SJSA1 (cell line): ENCODE measurements at regions not wholly inside any gene's neighbourhood (a gene's known extent, or its start where the extent isn't known, plus 50 kb on each side); places are given as distances from the start of the nearest gene placed in this dataset.

Experiments used
- DNase-seq, 2 experiments: peaks; one replicate each; pipeline ENCODE4 v3.0.0-alpha.2; 2015 to 2020; ENCODE audit warnings: low spot score in 2 of 2, low read depth in 1 of 2
- H3K27ac ChIP-seq: fragments of 250-450 bp; sonication (Bioruptor Pico); 2 replicates; pipeline ENCODE4 v1.5.1; 2020; ENCODE audit warnings: mild to moderate bottlenecking, moderate library complexity
- H3K27me3 ChIP-seq: fragments of 250-450 bp; sonication (Bioruptor Pico); replicated peaks from 2 replicates; pipeline ENCODE4 v1.5.1; 2020; ENCODE audit warnings: mild to moderate bottlenecking, moderate library complexity
- H3K36me3 ChIP-seq: fragments of 250-450 bp; sonication (Bioruptor Pico); 2 replicates; pipeline ENCODE4 v1.5.1; 2020; ENCODE audit warnings: mild to moderate bottlenecking
- H3K4me1 ChIP-seq: fragments of 250-450 bp; sonication (Bioruptor Pico); replicated peaks from 2 replicates; pipeline ENCODE4 v1.6.1; 2021; ENCODE audit warnings: mild to moderate bottlenecking
- H3K4me3 ChIP-seq: fragments of 250-450 bp; sonication (Bioruptor Pico); 2 replicates; pipeline ENCODE4 v1.5.1; 2020; ENCODE audit warnings: mild to moderate bottlenecking
- H3K9me3 ChIP-seq: fragments of 250-450 bp; sonication (Bioruptor Pico); replicated peaks from 2 replicates; pipeline ENCODE4 v1.5.1; 2020; ENCODE audit warnings: mild to moderate bottlenecking

DNA sequence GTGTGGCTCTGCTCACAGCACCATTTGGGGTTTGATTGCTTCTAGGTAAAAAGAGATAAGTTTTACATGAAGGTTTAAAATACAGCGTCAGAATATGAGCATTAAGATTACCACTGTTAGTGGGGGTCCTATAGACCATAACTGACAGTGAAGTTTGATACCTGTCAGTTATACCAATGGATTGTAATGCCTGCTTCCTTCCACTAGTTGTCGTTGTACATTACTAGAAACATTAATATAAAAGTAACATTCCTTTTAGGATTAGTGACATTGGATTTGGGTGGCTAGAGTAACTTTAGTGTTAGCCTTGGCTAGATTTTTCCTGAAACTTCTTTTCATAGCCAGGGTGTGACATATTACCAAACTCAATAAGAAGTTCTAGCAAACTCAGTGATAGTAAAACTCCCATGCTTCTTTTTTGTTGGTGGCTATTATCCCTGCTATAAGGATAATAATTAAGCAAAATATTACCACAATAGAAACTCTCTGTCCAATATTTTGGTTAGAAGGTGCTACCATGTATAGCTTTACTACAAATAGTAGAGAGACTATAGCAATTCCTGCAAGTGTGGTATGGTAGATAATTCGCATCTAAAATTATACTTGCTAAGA, 57.1 kb downstream of the FAM181B start:
- no peak overlapping the region for H3K4me3 ChIP-seq
- no peak for DNase-seq
- no peaks in the 10 kb centered on the region for H3K27me3 ChIP-seq
- H3K9me3 ChIP-seq, result no peaks in the 10 kb centered on the region
- H3K4me1 ChIP-seq, result no peaks in the 10 kb centered on the region
- no peak overlapping the region for H3K27ac ChIP-seq
- H3K36me3 ChIP-seq, result no peaks in the 10 kb centered on the region

DNA sequence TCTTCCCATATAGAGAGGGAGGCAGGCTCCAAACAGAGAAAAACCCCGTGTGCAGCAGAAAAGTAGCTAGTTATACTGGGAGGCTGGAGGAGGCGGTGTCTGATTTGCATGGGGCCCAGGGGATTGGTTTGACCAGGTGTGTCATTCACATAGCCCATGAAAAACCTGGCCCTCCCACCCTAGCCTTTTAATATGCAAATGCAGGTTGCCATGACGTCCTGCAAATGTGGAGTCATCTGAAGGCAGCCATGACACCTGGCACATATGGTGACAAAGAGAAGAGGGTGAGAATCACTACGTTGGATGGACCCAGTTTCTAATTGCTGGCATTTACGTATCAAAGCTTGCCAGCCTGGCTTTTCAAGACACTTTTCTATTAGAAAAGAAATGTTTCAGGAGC, 57.8 kb downstream of the FAM181B start:
- Histone ChIP-seq H3K27ac (no peak overlapping the region), H3K4me3 (no peak overlapping the region), H3K36me3 (no peaks in the 10 kb centered on the region), H3K9me3 (no peaks in the 10 kb centered on the region), H3K27me3 (no peaks in the 10 kb centered on the region), H3K4me1 (no peaks in the 10 kb centered on the region)
- no peak for DNase-seq

DNA sequence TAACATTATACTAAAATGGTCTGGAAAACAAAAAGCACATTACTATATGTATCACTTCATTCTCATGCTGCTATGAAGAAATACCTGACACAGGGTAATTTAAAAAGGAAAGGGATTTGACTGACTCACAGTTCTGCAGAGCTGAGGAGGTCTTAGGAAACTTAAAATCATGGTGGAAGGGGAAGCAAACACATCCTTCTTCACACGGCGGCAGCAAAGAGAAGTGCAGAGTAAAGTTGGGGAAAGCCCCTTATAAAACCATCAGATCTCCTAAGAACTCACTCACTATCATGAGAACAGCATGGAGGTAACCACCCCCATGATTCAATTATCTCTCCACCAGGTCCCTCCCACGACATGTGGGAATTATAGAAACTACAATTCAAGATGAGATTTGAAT, 60.0 kb downstream of the FAM181B start:
- no peaks in the 10 kb centered on the region for H3K27me3 ChIP-seq
- no peak for DNase-seq
- no peaks in the 10 kb centered on the region for H3K4me1 ChIP-seq
- no peak overlapping the region for H3K4me3 ChIP-seq
- H3K27ac ChIP-seq, result no peak overlapping the region
- H3K36me3 ChIP-seq, result no peaks in the 10 kb centered on the region
- H3K9me3 ChIP-seq, result no peaks in the 10 kb centered on the region

DNA sequence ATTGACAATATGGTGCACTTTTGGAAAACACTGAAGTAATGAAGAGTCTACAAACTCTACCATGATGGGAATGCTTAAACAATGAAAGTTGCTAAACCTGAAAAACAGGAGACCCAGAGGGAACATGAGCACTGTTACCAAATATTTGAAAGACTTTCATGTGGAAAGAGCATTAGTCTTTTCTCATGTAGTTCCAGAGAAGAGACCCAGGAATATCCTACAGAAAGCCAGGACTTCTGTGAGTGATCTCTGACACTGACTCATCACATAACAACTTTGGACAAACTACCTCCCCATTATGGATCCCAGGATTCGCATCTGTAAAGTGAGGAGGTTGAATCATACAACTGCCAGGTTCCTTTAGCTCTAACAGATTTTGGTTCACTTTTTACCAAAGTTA, 62.2 kb downstream of the FAM181B start:
- H3K9me3 ChIP-seq, result no peaks in the 10 kb centered on the region
- H3K27me3 ChIP-seq, result no peaks in the 10 kb centered on the region
- no peak for DNase-seq
- H3K4me3 ChIP-seq, result no peak overlapping the region
- H3K36me3 ChIP-seq, result no peaks in the 10 kb centered on the region
- no peak overlapping the region for H3K27ac ChIP-seq
- H3K4me1 ChIP-seq, result no peaks in the 10 kb centered on the region

DNA sequence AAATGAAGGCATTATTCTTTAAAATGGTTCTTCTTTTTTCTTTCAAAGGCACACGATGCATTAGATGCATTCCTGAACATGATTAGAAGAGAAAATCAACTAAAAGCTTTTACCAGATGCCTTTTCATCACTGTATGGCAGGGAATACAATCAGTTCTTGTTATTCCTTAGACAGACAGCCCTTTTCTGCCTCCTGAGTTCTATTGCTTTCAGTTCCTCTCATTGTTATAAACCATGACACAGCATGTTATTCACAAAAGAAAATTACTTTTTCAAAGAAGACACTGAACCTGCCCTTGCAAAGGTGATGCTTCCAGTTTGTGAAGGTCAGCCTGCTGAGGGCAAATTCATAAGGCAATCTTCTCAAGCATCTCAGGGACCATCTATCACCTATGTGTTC, 70.1 kb downstream of the FAM181B start:
- no peaks in the 10 kb centered on the region for H3K4me1 ChIP-seq
- no peak for DNase-seq
- H3K27ac ChIP-seq, result no peak overlapping the region
- H3K27me3 ChIP-seq, result no peaks in the 10 kb centered on the region
- no peaks in the 10 kb centered on the region for H3K9me3 ChIP-seq
- no peak overlapping the region for H3K4me3 ChIP-seq
- no peaks in the 10 kb centered on the region for H3K36me3 ChIP-seq

DNA sequence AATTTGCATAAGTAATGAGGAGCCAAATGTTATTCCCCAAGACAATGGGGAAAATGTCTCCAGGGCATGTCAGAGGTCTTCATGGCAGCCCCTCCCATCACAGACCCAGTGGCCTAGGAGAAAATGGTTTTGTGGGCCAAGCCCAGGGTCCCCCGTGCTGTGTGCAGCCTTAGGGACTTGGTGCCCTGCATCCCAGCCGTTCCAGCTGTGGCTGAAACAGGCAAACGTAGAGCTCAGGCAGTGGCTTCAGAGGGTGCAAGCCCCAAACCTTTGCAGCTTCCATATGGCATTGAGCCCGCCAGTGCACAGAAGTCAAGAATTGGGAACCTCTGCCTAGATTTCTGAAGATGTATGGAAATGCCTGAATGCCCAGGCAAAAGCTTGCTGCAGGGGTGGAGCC, 79.9 kb downstream of the FAM181B start:
- no peak for DNase-seq
- H3K36me3 ChIP-seq, result no peaks in the 10 kb centered on the region
- H3K27ac ChIP-seq, result no peak overlapping the region
- H3K9me3 ChIP-seq, result no peaks in the 10 kb centered on the region
- no peak overlapping the region for H3K4me3 ChIP-seq
- H3K4me1 ChIP-seq, result no peaks in the 10 kb centered on the region
- H3K27me3 ChIP-seq, result no peaks in the 10 kb centered on the region

DNA sequence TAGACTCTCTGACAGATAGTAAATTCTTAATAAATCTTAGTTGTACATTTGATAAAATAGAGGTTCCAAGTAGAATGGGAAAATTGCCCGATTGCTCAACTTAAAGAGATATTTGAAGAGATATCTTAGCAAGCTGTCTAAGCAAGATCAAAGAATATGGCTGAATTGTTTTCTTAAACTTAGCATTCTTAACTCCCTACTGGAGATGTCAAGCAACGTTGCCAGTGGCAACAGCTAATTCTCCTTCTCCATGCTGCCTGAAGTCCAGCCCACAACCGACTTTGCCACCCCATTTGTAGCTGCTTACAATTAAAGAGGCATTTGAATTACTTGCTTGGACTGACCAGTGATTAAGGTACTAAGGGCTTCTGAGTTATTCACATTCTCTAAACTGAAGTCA, 94.4 kb downstream of the FAM181B start:
- Histone ChIP-seq H3K9me3 (no peaks in the 10 kb centered on the region), H3K4me3 (no peak overlapping the region), H3K27ac (no peak overlapping the region), H3K36me3 (no peaks in the 10 kb centered on the region), H3K27me3 (no peaks in the 10 kb centered on the region), H3K4me1 (no peaks in the 10 kb centered on the region)
- DNase-seq, result no peak

DNA sequence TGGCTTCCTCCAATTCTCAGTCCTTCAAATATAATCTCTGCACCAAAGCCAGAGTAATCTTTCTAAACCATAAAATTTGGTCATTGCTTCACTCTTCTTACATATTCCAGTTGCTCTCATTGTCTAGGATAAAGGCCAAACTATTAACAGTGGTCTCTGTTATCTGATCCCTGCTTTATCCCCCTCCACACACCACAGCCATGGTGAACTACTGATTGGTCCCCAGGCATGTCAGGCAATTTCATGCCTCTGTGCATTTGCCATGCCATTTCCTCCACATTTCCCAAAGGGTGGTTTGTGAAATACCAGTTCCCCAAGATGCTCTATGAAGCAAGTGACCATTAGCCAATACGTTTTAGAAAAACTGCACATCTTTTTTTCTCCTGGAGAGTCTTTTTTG, 97.0 kb downstream of the FAM181B start:
- no peak overlapping the region for H3K4me3 ChIP-seq
- DNase-seq, result no peak
- no peaks in the 10 kb centered on the region for H3K9me3 ChIP-seq
- no peaks in the 10 kb centered on the region for H3K36me3 ChIP-seq
- no peak overlapping the region for H3K27ac ChIP-seq
- no peaks in the 10 kb centered on the region for H3K4me1 ChIP-seq
- H3K27me3 ChIP-seq, result no peaks in the 10 kb centered on the region

DNA sequence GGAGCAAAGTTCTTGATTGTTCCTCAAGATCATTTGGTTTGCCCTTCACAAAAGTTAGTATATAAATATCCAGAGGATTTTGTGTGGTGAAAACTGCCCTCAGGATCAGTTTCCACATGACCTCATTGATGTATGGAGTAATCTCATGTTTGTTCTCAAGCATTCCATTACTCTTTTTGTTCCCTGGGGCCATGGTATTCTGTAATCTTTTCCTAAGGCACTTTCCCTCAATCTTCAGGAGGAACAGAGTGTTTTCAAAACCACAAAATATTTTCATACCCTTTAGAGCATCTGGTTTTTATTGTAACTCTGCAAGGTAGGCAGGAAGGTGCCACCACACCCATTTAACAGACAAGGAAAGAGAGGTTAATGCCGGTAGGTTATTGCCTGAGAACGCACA, 99.6 kb downstream of the FAM181B start:
- H3K4me3 ChIP-seq, result no peak overlapping the region
- DNase-seq, result no peak
- no peaks in the 10 kb centered on the region for H3K36me3 ChIP-seq
- H3K4me1 ChIP-seq, result no peaks in the 10 kb centered on the region
- no peaks in the 10 kb centered on the region for H3K9me3 ChIP-seq
- no peaks in the 10 kb centered on the region for H3K27me3 ChIP-seq
- no peak overlapping the region for H3K27ac ChIP-seq

DNA sequence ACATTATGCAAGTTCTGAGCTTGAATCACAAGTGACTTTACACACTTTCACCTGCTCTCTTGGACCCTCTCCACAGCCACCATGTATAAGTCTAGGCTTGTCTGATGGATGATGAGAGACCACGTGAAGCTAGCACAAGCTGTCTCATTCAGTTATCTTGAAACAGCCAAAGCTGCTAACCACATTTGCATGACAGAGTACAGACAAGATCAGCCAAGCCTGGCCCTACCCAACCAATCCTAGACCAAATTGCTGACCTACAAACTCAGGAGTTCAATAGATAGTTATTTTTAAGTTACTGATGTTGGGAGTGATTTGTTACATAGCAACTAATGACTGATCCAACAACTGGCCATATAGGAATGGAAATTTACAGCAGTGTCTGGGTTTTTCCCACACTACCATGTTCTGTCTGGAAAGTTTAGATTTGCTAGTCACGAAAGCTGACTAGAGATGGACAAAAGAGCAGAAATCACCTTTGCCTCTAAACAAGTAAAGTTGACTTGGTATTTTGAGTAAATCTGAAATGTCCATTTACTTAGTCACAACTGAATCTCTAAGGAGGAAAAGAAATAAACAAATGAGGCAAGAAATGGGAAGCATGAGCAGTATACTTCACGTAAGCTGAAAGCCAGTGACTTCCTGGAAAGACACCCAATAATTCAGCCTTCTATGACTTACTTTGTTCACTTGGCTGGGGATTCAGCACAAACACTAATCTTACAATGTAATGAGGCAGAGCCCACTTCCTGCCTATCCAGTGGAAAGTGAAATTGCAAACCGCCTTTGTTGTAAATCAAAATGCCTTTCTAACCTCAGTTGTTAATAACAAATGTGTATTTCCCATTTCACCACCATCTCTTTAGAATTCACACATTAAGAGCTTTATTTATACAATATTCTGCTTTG, 101.7 kb downstream of the FAM181B start:
- no peaks in the 10 kb centered on the region for H3K4me1 ChIP-seq
- H3K27ac ChIP-seq, result no peak overlapping the region
- no peaks in the 10 kb centered on the region for H3K9me3 ChIP-seq
- H3K27me3 ChIP-seq, result no peaks in the 10 kb centered on the region
- H3K4me3 ChIP-seq, result no peak overlapping the region
- no peak for DNase-seq
- H3K36me3 ChIP-seq, result no peaks in the 10 kb centered on the region

DNA sequence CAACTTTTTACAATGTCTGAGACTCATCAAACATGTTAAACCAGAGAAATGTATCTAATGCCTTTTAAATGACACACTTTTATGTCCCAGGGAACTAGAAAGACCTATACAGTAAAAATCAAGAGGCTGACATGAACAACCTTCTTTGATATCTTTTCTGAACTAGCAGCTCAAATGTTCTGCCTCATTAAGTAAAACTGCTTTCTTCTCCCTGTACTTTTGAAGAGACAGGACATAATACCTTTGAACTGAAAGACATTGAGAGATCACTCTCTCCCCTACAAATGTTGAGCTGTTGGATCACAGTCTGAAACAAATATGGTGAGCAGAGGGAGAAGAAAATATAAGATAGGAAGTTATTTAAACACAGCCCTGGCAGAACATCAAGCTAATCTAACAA, 123.0 kb downstream of the FAM181B start:
- H3K27ac ChIP-seq, result no peak overlapping the region
- no peaks in the 10 kb centered on the region for H3K4me1 ChIP-seq
- H3K4me3 ChIP-seq, result no peak overlapping the region
- no peaks in the 10 kb centered on the region for H3K36me3 ChIP-seq
- no peaks in the 10 kb centered on the region for H3K9me3 ChIP-seq
- no peak for DNase-seq
- no peaks in the 10 kb centered on the region for H3K27me3 ChIP-seq

DNA sequence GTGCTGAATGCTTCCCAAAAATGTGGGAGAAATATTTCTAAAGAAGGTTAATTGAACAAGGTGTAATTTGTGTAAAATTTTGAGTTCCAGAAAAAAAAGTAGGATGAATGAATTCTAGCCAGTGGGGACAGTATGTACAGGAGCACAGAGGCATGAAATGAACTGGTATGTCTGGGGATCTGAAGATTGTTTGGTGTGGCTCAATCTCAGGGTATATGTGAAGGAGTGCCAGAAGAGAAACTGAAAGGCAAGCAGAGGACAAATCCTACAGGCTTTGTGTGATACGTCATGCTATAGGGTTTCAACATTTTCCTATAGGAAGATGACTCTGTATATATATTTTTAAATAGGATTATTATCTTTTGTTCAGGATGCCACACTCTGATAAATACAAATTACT, 126.9 kb downstream of the FAM181B start:
- no peaks in the 10 kb centered on the region for H3K4me1 ChIP-seq
- H3K36me3 ChIP-seq, result no peaks in the 10 kb centered on the region
- no peak overlapping the region for H3K4me3 ChIP-seq
- no peaks in the 10 kb centered on the region for H3K9me3 ChIP-seq
- no peak for DNase-seq
- no peak overlapping the region for H3K27ac ChIP-seq
- no peaks in the 10 kb centered on the region for H3K27me3 ChIP-seq

DNA sequence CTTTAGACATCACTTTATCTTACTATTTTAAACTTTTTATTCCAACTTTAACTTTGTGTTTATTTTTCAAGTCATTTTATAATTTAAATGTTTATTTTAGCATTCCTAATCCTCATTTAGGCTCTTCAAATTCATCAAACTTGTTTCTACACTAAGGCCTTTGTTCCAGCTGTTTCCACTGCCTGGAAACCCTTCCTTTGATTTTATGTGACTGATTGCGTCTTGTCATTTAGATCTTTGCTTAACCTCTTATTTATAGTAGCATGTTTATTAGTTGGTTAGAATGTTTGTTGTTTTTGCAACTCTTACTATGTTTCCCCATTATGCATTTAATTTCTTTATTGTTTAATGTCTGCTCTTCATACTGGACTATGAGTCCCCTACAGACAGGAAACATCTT, 132.0 kb downstream of the FAM181B start:
- H3K9me3 ChIP-seq, result no peaks in the 10 kb centered on the region
- H3K27ac ChIP-seq, result no peak overlapping the region
- no peaks in the 10 kb centered on the region for H3K27me3 ChIP-seq
- H3K4me1 ChIP-seq, result no peaks in the 10 kb centered on the region
- H3K36me3 ChIP-seq, result no peaks in the 10 kb centered on the region
- H3K4me3 ChIP-seq, result no peak overlapping the region
- no peak for DNase-seq

DNA sequence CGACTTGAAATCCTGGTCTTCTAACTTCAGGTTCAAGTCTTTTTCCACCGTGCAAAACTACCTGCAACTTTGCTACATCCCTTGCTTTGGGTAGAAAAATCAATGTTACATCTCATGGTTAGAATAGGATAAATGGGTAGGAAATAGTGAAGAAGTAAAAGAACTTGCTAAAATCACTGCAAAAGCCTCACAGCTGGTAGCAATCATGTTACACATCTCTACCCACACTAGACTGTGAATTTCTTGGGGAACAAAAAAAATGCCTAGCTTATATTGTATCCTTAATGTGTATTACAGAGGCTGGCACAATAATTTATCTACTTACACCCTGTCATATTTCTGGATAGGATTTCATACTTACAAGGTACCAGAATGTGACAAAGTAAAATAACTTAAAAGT, 133.8 kb downstream of the FAM181B start:
- H3K4me3 ChIP-seq, result no peak overlapping the region
- no peak for DNase-seq
- H3K9me3 ChIP-seq, result no peaks in the 10 kb centered on the region
- no peaks in the 10 kb centered on the region for H3K4me1 ChIP-seq
- no peak overlapping the region for H3K27ac ChIP-seq
- H3K27me3 ChIP-seq, result no peaks in the 10 kb centered on the region
- no peaks in the 10 kb centered on the region for H3K36me3 ChIP-seq
